Hypothalamus (tissue), 51 donors: ENCODE measurements at regions not wholly inside any gene's neighbourhood (a gene's known extent, or its start where the extent isn't known, plus 50 kb on each side); places are given as distances from the start of the nearest gene placed in this dataset.
"Not testable (repeated sequence)": the region's sequence is repeated elsewhere in the genome, so short reads cannot be mapped to it uniquely, and the experiment has no call there.

Experiments used
- DNase-seq, 51 donors: peaks; one replicate each; lab custom pipeline; 2025; lab: John Stamatoyannopoulos, UW

GRCh38 chr10:28434063-28434462 lies 98.9 kb upstream of the WAC start:
- no peak for DNase-seq

GRCh38 chr10:28442403-28442802 lies 90.5 kb upstream of the WAC start:
- no peak for DNase-seq

- no peak for DNase-seq
Measured at GRCh38 chr10:28444031-28444430, 88.9 kb upstream of the WAC start.

GRCh38 chr10:28445516-28445915 lies 87.4 kb upstream of the WAC start:
- DNase-seq = no peak

GRCh38 chr10:28449382-28449781 lies 83.5 kb upstream of the WAC start:
- no peak for DNase-seq

- DNase-seq = no peak
Measured at GRCh38 chr10:28449926-28450325, 83.0 kb upstream of the WAC start.

- no peak for DNase-seq
Measured at GRCh38 chr10:28453926-28454325, 79.0 kb upstream of the WAC start.

- no peak for DNase-seq
Measured at GRCh38 chr10:28457110-28457509, 75.8 kb upstream of the WAC start.

- DNase-seq = not testable (repeated sequence)
Measured at GRCh38 chr10:28457873-28458272, 75.0 kb upstream of the WAC start.

- no peak for DNase-seq
Measured at GRCh38 chr10:28459453-28460144, 73.3 kb upstream of the WAC start.

- no peak for DNase-seq
Measured at GRCh38 chr10:28463141-28463540, 69.8 kb upstream of the WAC start.

GRCh38 chr10:28463676-28464395 lies 69.1 kb upstream of the WAC start:
- DNase-seq = no peak

- DNase-seq = no peak
Measured at GRCh38 chr10:28467615-28468014, 65.3 kb upstream of the WAC start.

- no peak for DNase-seq
Measured at GRCh38 chr10:28468707-28469483, 64.0 kb upstream of the WAC start.

GRCh38 chr10:28470873-28471651 lies 61.9 kb upstream of the WAC start:
- no peak for DNase-seq

- no peak for DNase-seq
Measured at GRCh38 chr10:28471652-28472050, 61.3 kb upstream of the WAC start.

GRCh38 chr10:28478646-28479045 lies 54.3 kb upstream of the WAC start:
- DNase-seq = no peak

- no peak for DNase-seq
Measured at GRCh38 chr10:28479425-28479865, 53.5 kb upstream of the WAC start.

- DNase-seq = no peak
Measured at GRCh38 chr10:28479927-28480627, 52.8 kb upstream of the WAC start.

- DNase-seq = no peak
Measured at GRCh38 chr10:28480628-28480965, 52.3 kb upstream of the WAC start.
